ENCODE measurements at regions not wholly inside any gene's neighbourhood (a gene's known extent, or its start where the extent isn't known, plus 50 kb on each side); places are given as distances from the start of the nearest gene placed in this dataset.
A peak's percentile ranks its signal among the peaks of the same experiment; 100 is the strongest.

GRCh38 chr5:107293541-107294210 is 377.1 kb downstream of the EFNA5 start:
- no peak for DNase-seq (ENCODE audit: low read depth in 2 of 2)

- no peak for DNase-seq (ENCODE audit: low read depth in 2 of 2)
These were observed 378.9 kb downstream of the EFNA5 start for GRCh38 chr5:107291866-107292265.

GRCh38 chr5:107290780-107291398 is 379.8 kb downstream of the EFNA5 start:
- DNase-seq (ENCODE audit: low read depth in 2 of 2): no peak

GRCh38 chr5:107289030-107289714 is 381.6 kb downstream of the EFNA5 start:
- no peak for DNase-seq (ENCODE audit: low read depth in 2 of 2)

GRCh38 chr5:107286447-107287098 is 384.2 kb downstream of the EFNA5 start:
- no peak for DNase-seq (ENCODE audit: low read depth in 2 of 2)

GRCh38 chr5:107285772-107286171 is 385.0 kb downstream of the EFNA5 start:
- peak; percentile 12 to 17 for DNase-seq (ENCODE audit: low read depth in 2 of 2)

GRCh38 chr5:107284822-107285525 is 385.8 kb downstream of the EFNA5 start:
- DNase-seq (ENCODE audit: low read depth in 2 of 2): no peak

GRCh38 chr5:107282061-107282460 is 388.7 kb downstream of the EFNA5 start:
- DNase-seq (ENCODE audit: low read depth in 2 of 2): no peak

GRCh38 chr5:107278774-107279173 is 392.0 kb downstream of the EFNA5 start:
- no peak for DNase-seq (ENCODE audit: low read depth in 2 of 2)

GRCh38 chr5:107277485-107278125 is 393.1 kb downstream of the EFNA5 start:
- no peak for DNase-seq (ENCODE audit: low read depth in 2 of 2)

- no peak for DNase-seq (ENCODE audit: low read depth in 2 of 2)
These were observed 395.4 kb downstream of the EFNA5 start for GRCh38 chr5:107275333-107275732.

GRCh38 chr5:107274571-107274970 is 396.2 kb downstream of the EFNA5 start:
- DNase-seq (ENCODE audit: low read depth in 2 of 2): no peak

GRCh38 chr5:107272954-107273353 is 397.8 kb downstream of the EFNA5 start:
- DNase-seq (ENCODE audit: low read depth in 2 of 2): no peak

GRCh38 chr5:107272509-107272908 is 398.2 kb downstream of the EFNA5 start:
- DNase-seq (ENCODE audit: low read depth in 2 of 2): no peak

- DNase-seq (ENCODE audit: low read depth in 2 of 2): no peak
These were observed 398.9 kb downstream of the EFNA5 start for GRCh38 chr5:107271682-107272350.

- no peak for DNase-seq (ENCODE audit: low read depth in 2 of 2)
These were observed 400.2 kb downstream of the EFNA5 start for GRCh38 chr5:107270561-107270960.

GRCh38 chr5:107269678-107270077 is 401.1 kb downstream of the EFNA5 start:
- DNase-seq (ENCODE audit: low read depth in 2 of 2): no peak

- no peak for DNase-seq (ENCODE audit: low read depth in 2 of 2)
These were observed 401.5 kb downstream of the EFNA5 start for GRCh38 chr5:107269256-107269655.

GRCh38 chr5:107268241-107268640 is 402.5 kb downstream of the EFNA5 start:
- no peak for DNase-seq (ENCODE audit: low read depth in 2 of 2)

- DNase-seq (ENCODE audit: low read depth in 2 of 2): no peak
These were observed 404.6 kb downstream of the EFNA5 start for GRCh38 chr5:107266100-107266499.

- DNase-seq (ENCODE audit: low read depth in 2 of 2): no peak
These were observed 405.5 kb downstream of the EFNA5 start for GRCh38 chr5:107265193-107265592.
